ENCODE measurements at regions not wholly inside any gene's neighbourhood (a gene's known extent, or its start where the extent isn't known, plus 50 kb on each side); places are given as distances from the start of the nearest gene placed in this dataset.

DNA sequence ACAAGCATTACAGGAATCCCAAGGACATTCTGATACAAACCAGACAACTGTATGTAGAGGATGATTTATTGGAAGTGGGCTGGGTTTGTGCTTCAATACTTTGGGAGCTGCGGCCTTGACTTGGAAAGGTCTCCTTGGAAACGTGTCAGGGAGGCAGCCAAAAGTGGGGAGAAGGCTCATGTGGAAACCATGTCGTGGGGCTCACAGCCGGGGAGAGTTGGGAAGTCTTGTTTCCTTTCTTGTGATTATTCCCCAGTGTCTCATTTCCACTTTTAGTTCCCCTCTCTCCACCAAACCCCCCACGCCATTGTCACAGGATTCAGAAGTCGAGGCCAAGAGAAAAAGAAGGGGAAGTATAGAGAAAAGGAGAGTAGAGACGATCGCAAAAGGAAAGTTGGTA is 53.9 kb upstream of the SFMBT2 start:
- Histone ChIP-seq H3K56ac (replicated peaks; ENCODE audit: insufficient read length, low read depth, low read length) (no peak overlapping the region), H3K4me2 (ENCODE audit: insufficient read depth in 1 of 2, low read depth in 2 of 2, low read length in 2 of 2) (no peak overlapping the region), H3K27me3 (replicated peaks in 1 of 4; ENCODE audit: control insufficient read depth in 3 of 4, extremely low read depth in 1 of 4, insufficient read depth in 3 of 4, low read length in 3 of 4) (no peaks in the 10 kb centered on the region), H2BK12ac (ENCODE audit: low read depth, low read length) (no peak overlapping the region), H2BK15ac (ENCODE audit: low read length) (no peak overlapping the region), H3K79me1 (ENCODE audit: low read depth, low read length) (no peaks in the 10 kb centered on the region), H3K23ac (ENCODE audit: insufficient read length) (no peak overlapping the region), H4K8ac (ENCODE audit: extremely low read depth, insufficient read depth, low read length) (no peak overlapping the region), H3K4me3 (ENCODE audit: extremely low read depth in 1 of 4, insufficient read depth in 2 of 4, low read depth in 3 of 4, low read length in 4 of 4) (no peak overlapping the region), H3K18ac (ENCODE audit: extremely low read depth, low read length) (no peak overlapping the region), H3K14ac (ENCODE audit: insufficient read length) (no peak overlapping the region), H4K5ac (ENCODE audit: insufficient read length, low read depth, low read length) (no peak overlapping the region), H3K4me1 (replicated peaks in 1 of 4; ENCODE audit: control insufficient read depth in 3 of 4, insufficient read depth in 4 of 4, low read length in 3 of 4) (peaks cover 0 to 2% (median 0%) of the 10 kb centered on the region in 4 experiments; a peak in 1 of 7 replicates), H4K91ac (replicated peaks; ENCODE audit: insufficient read length, low read length) (no peak overlapping the region), H3K4ac (replicated peaks; ENCODE audit: insufficient read length, low read depth, low read length) (no peak overlapping the region), H2BK5ac (ENCODE audit: low read depth, low read length) (no peak overlapping the region), H2BK120ac (replicated peaks; ENCODE audit: low read depth, low read length) (no peak overlapping the region), H2AFZ (ENCODE audit: low read length) (no peak overlapping the region), H2BK20ac (ENCODE audit: low read length) (no peak overlapping the region), H2AK5ac (ENCODE audit: low read depth, low read length) (no peak overlapping the region), H3K23me2 (ENCODE audit: low read depth, low read length) (no peaks in the 10 kb centered on the region; the same call in 1 of the 2 replicates), H3K79me2 (ENCODE audit: control insufficient read depth in 1 of 2, insufficient read depth in 2 of 2, low read length in 2 of 2) (no peaks in the 10 kb centered on the region), H3K27ac (ENCODE audit: low read depth, low read length) (no peak overlapping the region), H3K9me3 (ENCODE audit: insufficient read depth in 2 of 2, low read depth in 1 of 2, low read length in 1 of 2) (no peaks in the 10 kb centered on the region), H3K36me3 (ENCODE audit: control insufficient read depth in 2 of 4, insufficient read depth in 4 of 4, low read length in 3 of 4) (no peaks in the 10 kb centered on the region), H4K20me1 (replicated peaks in 1 of 2; ENCODE audit: control insufficient read depth in 1 of 2, insufficient read depth in 2 of 2, low read length in 2 of 2) (no peaks in the 10 kb centered on the region), H3K9ac (replicated peaks in 1 of 4; ENCODE audit: extremely low read depth in 1 of 4, low read depth in 3 of 4, low read length in 3 of 4) (no peak overlapping the region)
- DNase-seq (ENCODE audit: low read depth in 1 of 2, low spot score in 2 of 2) (no peak), FAIRE-seq (no peak)
- ChIA-PET POLR2A (ENCODE audit: partially characterized antibody) (no interaction called here), CTCF (ENCODE audit: partially characterized antibody) (no interaction called here)
- WGBS, 2 experiments (ENCODE audit: extremely low coverage in 1 of 2, insufficient coverage in 1 of 2, insufficient read length in 1 of 2, insufficient replicate concordance in 2 of 2, low coverage in 1 of 2, low lambda C conversion rate in 2 of 2, missing lambda C conversion rate in 1 of 2): 92 to 100% methylated on average over 2 to 8 of the region's 8 CpGs
- TF ChIP-seq JUND (IDR thresholded peaks at IDR 0.05; ENCODE audit: low read length) (no peak), SIN3A (conservative IDR thresholded peaks at IDR 0.05 in 1 of 2, IDR thresholded peaks at IDR 0.05 in 1 of 2; ENCODE audit: low read depth in 1 of 2, low read length in 2 of 2) (no peak), BACH1 (IDR thresholded peaks at IDR 0.05; ENCODE audit: low read length) (no peak), NANOG (IDR thresholded peaks at IDR 0.05; ENCODE audit: insufficient read depth, low read depth, low read length, poor library complexity, severe bottlenecking) (no peak), SAP30 (IDR thresholded peaks at IDR 0.05; ENCODE audit: insufficient read depth, insufficient replicate concordance, low read length) (no peak), EP300 (IDR thresholded peaks at IDR 0.05; ENCODE audit: borderline replicate concordance in 1 of 2, low read depth in 2 of 2, low read length in 2 of 2) (no peak), GTF2F1 (IDR thresholded peaks at IDR 0.05; ENCODE audit: borderline replicate concordance, low read depth, low read length) (no peak), KDM4A (IDR thresholded peaks at IDR 0.05; ENCODE audit: low read depth, low read length, severe bottlenecking) (no peak), NRF1 (IDR thresholded peaks at IDR 0.05; ENCODE audit: low read depth, low read length) (no peak), JUN (IDR thresholded peaks at IDR 0.05; ENCODE audit: low read depth, low read length) (no peak), EZH2 (IDR thresholded peaks at IDR 0.05; ENCODE audit: low read depth, low read length, severe bottlenecking) (no peak)

All from H1 (cell line).